ENCODE measurements at regions not wholly inside any gene's neighbourhood (a gene's known extent, or its start where the extent isn't known, plus 50 kb on each side); places are given as distances from the start of the nearest gene placed in this dataset.
"Not testable (repeated sequence)": the region's sequence is repeated elsewhere in the genome, so short reads cannot be mapped to it uniquely, and the experiment has no call there.

- no peak for DNase-seq (ENCODE audit: low spot score)
Measured at GRCh38 chr9:78383130-78383529, 86.2 kb downstream of the PSAT1 start.

GRCh38 chr9:78386348-78386747 is 89.4 kb downstream of the PSAT1 start:
- DNase-seq (ENCODE audit: low spot score) = no peak

GRCh38 chr9:78386773-78387172 is 89.8 kb downstream of the PSAT1 start:
- no peak for DNase-seq (ENCODE audit: low spot score)

- DNase-seq (ENCODE audit: low spot score) = no peak
Measured at GRCh38 chr9:78393340-78393739, 96.4 kb downstream of the PSAT1 start.

GRCh38 chr9:78393932-78394331 is 97.0 kb downstream of the PSAT1 start:
- DNase-seq (ENCODE audit: low spot score) = no peak

GRCh38 chr9:78396087-78396486 is 99.2 kb downstream of the PSAT1 start:
- DNase-seq (ENCODE audit: low spot score) = no peak

- DNase-seq (ENCODE audit: low spot score) = no peak
Measured at GRCh38 chr9:78397045-78397444, 100.1 kb downstream of the PSAT1 start.

- DNase-seq (ENCODE audit: low spot score) = no peak
Measured at GRCh38 chr9:78397454-78397853, 100.5 kb downstream of the PSAT1 start.

- no peak for DNase-seq (ENCODE audit: low spot score)
Measured at GRCh38 chr9:78399153-78399552, 102.2 kb downstream of the PSAT1 start.

- no peak for DNase-seq (ENCODE audit: low spot score)
Measured at GRCh38 chr9:78400496-78400895, 103.6 kb downstream of the PSAT1 start.

- no peak for DNase-seq (ENCODE audit: low spot score)
Measured at GRCh38 chr9:78405461-78405860, 108.5 kb downstream of the PSAT1 start.

GRCh38 chr9:78406146-78406545 is 109.2 kb downstream of the PSAT1 start:
- no peak for DNase-seq (ENCODE audit: low spot score)

GRCh38 chr9:78406933-78407332 is 110.0 kb downstream of the PSAT1 start:
- DNase-seq (ENCODE audit: low spot score) = no peak

- DNase-seq (ENCODE audit: low spot score) = no peak
Measured at GRCh38 chr9:78407636-78408312, 110.8 kb downstream of the PSAT1 start.

- DNase-seq (ENCODE audit: low spot score) = no peak
Measured at GRCh38 chr9:78408388-78408787, 111.5 kb downstream of the PSAT1 start.

- not testable (repeated sequence) for DNase-seq (ENCODE audit: low spot score)
Measured at GRCh38 chr9:78409928-78410510, 113.1 kb downstream of the PSAT1 start.

- no peak for DNase-seq (ENCODE audit: low spot score)
Measured at GRCh38 chr9:78422309-78422708, 125.4 kb downstream of the PSAT1 start.

GRCh38 chr9:78424299-78424698 is 127.4 kb downstream of the PSAT1 start:
- no peak for DNase-seq (ENCODE audit: low spot score)

GRCh38 chr9:78428640-78429039 is 131.7 kb downstream of the PSAT1 start:
- no peak for DNase-seq (ENCODE audit: low spot score)

GRCh38 chr9:78430387-78430786 is 133.5 kb downstream of the PSAT1 start:
- no peak for DNase-seq (ENCODE audit: low spot score)

GRCh38 chr9:78431039-78431438 is 134.1 kb downstream of the PSAT1 start:
- not testable (repeated sequence) for DNase-seq (ENCODE audit: low spot score)

- DNase-seq (ENCODE audit: low spot score) = no peak
Measured at GRCh38 chr9:78436873-78437272, 139.9 kb downstream of the PSAT1 start.

GRCh38 chr9:78437296-78437695 is 140.4 kb downstream of the PSAT1 start:
- DNase-seq (ENCODE audit: low spot score) = no peak

- no peak for DNase-seq (ENCODE audit: low spot score)
Measured at GRCh38 chr9:78437806-78438205, 140.9 kb downstream of the PSAT1 start.

Data from hematopoietic multipotent progenitor cell treated with erythropoietin and hydrocortisone succinate and interleukin-3 and kit ligand, for 17 days (in vitro differentiated cells).